PC-9 (cell line): ENCODE measurements at regions not wholly inside any gene's neighbourhood (a gene's known extent, or its start where the extent isn't known, plus 50 kb on each side); places are given as distances from the start of the nearest gene placed in this dataset.

ENCODE experiments used
- CTCF ChIP-seq: fragments of 200-600 bp; sonication (generic); conservative IDR thresholded peaks from 2 replicates; pipeline ENCODE4 v1.6.1; 2017; ENCODE audit warnings: mixed run types, antibody characterized with exemption, mild to moderate bottlenecking, moderate library complexity
- EZH2 ChIP-seq: fragments of 200-600 bp; sonication (generic); IDR thresholded peaks from 2 replicates; pipeline ENCODE4 v1.8.0; 2017; ENCODE audit warnings: antibody characterized with exemption, low read depth

GRCh38 chr10:95134490-95134889 lies 59.5 kb upstream of the ACSM6 start:
- no peak for TF ChIP-seq EZH2
- no peak for TF ChIP-seq CTCF
